Breast epithelium (tissue), 4 donors: ENCODE measurements at regions not wholly inside any gene's neighbourhood (a gene's known extent, or its start where the extent isn't known, plus 50 kb on each side); places are given as distances from the start of the nearest gene placed in this dataset.
"Not testable (repeated sequence)": the region's sequence is repeated elsewhere in the genome, so short reads cannot be mapped to it uniquely, and the experiment has no call there.

Experiments used
- DNase-seq, 2 donors: peaks; one replicate each; pipeline ENCODE4 v3.0.0-alpha.2; 2019; ENCODE audit warnings: low spot score in 2 of 2
- H3K27ac ChIP-seq, 2 donors: fragments of 200-600 bp; sonication (generic) in 1 of 2; one replicate each; pipeline ENCODE4 v1.5.1; 2016 to 2019; ENCODE audit warnings: mild to moderate bottlenecking in 1 of 2
- H3K27me3 ChIP-seq, 2 donors: fragments of 200-600 bp; sonication (generic) in 1 of 2; one replicate each; pipeline versions ENCODE4 v1.5.1 to v1.6.0; 2017 to 2019; ENCODE audit warnings: control low read depth in 1 of 2, mild to moderate bottlenecking in 1 of 2
- H3K36me3 ChIP-seq: fragments of 200-600 bp; one replicate; pipeline ENCODE4 v1.5.1; 2019
- H3K4me1 ChIP-seq, 2 donors: fragments of 200-600 bp; sonication (generic); one replicate each; pipeline ENCODE4 v1.5.1; 2016 to 2019; ENCODE audit warnings: control low read depth in 1 of 2
- H3K4me3 ChIP-seq, 3 donors: fragments of 200-600 bp; sonication (generic); 1 replicate in 2 of 3; 2 replicates in 1 of 3; pipeline ENCODE4 v1.5.1; 2016 to 2019; ENCODE audit warnings: mild to moderate bottlenecking in 3 of 3, moderate library complexity in 2 of 3
- H3K9me3 ChIP-seq, 2 donors: fragments of 200-600 bp; sonication (generic) in 1 of 2; one replicate each; pipeline ENCODE4 v1.5.1; 2016 to 2019; ENCODE audit warnings: control low read depth in 1 of 2
- POLR2A ChIP-seq: fragments of 450-650 bp; IDR thresholded peaks from one replicate; pipeline ENCODE4 v1.6.1; 2016; ENCODE audit warnings: antibody characterized with exemption, mild to moderate bottlenecking, moderate library complexity
- POLR2AphosphoS5 ChIP-seq, 3 donors: sonication (generic); formaldehyde crosslinking; IDR thresholded peaks; one replicate each; pipeline ENCODE4 v1.6.1; 2017; ENCODE audit warnings: antibody characterized with exemption in 3 of 3
- intact Hi-C: fragments of 100-400 bp; cut with DNase I; formaldehyde crosslinking; loops from one replicate; pipeline ENCODE4 v1.15.1; 2023; ENCODE audit warnings: low total_unique reads
- TF ChIP-seq, protein P1 (sequence below), 3 donors: fragments of 450-650 bp; IDR thresholded peaks; one replicate each; pipeline ENCODE4 v1.5.1; 2016 to 2017; ENCODE audit warnings: antibody characterized with exemption in 3 of 3, mild to moderate bottlenecking in 3 of 3, moderate library complexity in 3 of 3

DNA sequence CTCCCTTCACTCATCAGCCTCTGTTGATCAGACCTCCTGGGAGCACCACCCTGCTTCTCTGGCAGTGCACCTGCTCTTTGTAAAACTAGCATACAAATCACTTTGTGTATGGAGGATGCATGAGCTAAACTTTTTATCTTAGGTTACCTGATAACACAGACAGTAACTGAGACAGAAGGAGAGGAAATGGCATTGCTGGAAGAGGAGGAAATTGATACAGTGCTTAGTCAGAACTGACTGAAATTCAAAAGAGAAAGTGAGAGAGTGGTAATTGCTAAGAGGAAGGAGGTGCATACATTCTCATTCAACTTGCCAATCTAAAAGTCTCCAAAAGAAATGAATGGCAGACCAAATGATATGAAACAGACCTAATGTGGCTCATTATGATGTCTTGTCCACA, 1120.7 kb downstream of the GATA3 start:
- no peak for DNase-seq
- no peaks in the 10 kb centered on the region for H3K36me3 ChIP-seq
- H3K4me3 ChIP-seq, result no peak overlapping the region
- TF ChIP-seq POLR2AphosphoS5 (IDR thresholded peaks at IDR 0.05), result no peak
- TF ChIP-seq, protein P1, sequence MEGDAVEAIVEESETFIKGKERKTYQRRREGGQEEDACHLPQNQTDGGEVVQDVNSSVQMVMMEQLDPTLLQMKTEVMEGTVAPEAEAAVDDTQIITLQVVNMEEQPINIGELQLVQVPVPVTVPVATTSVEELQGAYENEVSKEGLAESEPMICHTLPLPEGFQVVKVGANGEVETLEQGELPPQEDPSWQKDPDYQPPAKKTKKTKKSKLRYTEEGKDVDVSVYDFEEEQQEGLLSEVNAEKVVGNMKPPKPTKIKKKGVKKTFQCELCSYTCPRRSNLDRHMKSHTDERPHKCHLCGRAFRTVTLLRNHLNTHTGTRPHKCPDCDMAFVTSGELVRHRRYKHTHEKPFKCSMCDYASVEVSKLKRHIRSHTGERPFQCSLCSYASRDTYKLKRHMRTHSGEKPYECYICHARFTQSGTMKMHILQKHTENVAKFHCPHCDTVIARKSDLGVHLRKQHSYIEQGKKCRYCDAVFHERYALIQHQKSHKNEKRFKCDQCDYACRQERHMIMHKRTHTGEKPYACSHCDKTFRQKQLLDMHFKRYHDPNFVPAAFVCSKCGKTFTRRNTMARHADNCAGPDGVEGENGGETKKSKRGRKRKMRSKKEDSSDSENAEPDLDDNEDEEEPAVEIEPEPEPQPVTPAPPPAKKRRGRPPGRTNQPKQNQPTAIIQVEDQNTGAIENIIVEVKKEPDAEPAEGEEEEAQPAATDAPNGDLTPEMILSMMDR (IDR thresholded peaks at IDR 0.05), result no peak
- TF ChIP-seq POLR2A, result no peak
- no peaks in the 10 kb centered on the region for H3K27me3 ChIP-seq
- peaks cover 0 to 4% of the 10 kb centered on the region in 2 donors for H3K9me3 ChIP-seq
- no peak overlapping the region for H3K27ac ChIP-seq
- intact Hi-C loops, result no loop called here
- no peaks in the 10 kb centered on the region for H3K4me1 ChIP-seq

DNA sequence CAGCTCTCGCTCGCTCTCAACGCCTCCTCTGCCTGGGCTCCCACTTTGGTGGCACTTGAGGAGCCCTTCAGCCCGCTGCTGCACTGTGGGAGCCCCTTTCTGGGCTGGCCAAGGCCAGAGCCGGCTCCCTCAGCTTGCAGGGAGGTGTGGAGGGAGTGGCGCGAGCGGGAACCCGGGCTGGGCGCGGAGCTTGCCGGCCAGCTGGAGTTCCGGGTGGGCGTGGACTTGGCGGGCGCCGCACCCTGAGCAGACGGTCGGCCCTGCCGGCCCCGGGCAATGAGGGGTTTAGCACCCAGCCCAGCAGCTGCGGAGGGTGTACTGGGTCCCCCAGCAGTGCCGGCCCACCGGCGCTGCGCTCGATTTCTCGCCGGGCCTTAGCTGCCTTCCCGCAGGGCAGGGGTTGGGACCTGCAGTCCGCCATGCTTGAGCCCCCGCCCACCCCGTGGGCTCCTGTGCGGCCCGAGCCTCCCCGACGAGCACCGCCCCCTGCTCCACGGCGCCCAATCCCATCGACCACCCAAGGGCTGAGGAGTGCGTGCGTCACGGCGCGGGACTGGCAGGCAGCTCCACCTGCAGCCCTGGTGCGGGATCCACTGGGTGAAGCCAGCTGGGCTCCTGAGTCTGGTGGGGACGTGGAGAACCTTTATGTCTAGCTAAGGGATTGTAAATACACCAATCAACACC, 1128.9 kb downstream of the GATA3 start:
- H3K36me3 ChIP-seq, DNase-seq, H3K4me3 ChIP-seq, H3K4me1 ChIP-seq, H3K9me3 ChIP-seq, H3K27me3 ChIP-seq, H3K27ac ChIP-seq, intact Hi-C loops: not testable (repeated sequence)

DNA sequence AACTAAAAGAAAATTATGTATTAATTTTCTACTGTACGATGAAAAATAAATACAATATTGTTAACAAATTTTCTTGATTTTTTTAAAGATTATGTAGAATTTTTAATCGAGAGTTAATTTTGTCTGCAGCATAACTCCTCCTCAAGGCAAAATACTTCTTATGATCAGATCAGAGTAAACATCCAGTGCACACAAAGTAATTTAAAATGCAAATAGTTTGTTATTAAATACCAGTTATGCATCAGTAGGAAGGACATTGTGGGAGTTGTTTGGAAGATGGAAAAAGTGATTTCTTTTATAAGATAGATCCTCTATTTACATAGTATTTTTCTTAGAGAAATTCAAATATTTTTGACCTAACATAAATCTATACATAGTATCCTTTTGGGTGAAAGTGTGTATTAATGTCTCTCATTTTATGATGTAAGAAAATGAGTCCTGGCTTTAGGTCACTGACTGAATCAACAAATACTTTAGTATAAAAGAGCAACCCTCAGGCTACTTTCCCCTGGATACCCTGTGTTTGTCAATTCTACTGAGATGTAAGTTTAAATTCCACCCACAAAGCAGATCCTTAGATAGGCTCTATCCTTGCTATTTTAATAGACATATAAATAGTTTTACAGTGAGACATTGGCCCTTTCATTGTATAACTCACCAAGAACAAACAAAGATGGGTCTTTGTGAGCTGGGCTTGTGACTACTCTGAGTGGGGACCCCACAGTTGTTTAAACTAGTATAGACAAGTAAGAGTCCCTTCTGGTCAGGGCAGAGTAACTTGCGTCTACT, 1133.7 kb downstream of the GATA3 start:
- Histone ChIP-seq H3K36me3 (no peaks in the 10 kb centered on the region), H3K4me1 (no peaks in the 10 kb centered on the region), H3K9me3 (peaks cover 0 to under 1% of the 10 kb centered on the region in 2 donors), H3K27me3 (no peaks in the 10 kb centered on the region), H3K27ac (no peak overlapping the region), H3K4me3 (no peak overlapping the region)
- intact Hi-C loops, result no loop called here
- TF ChIP-seq POLR2AphosphoS5 (IDR thresholded peaks at IDR 0.05), result no peak
- TF ChIP-seq, protein P1 (IDR thresholded peaks at IDR 0.05), result no peak
- TF ChIP-seq POLR2A, result no peak
- DNase-seq, result no peak

DNA sequence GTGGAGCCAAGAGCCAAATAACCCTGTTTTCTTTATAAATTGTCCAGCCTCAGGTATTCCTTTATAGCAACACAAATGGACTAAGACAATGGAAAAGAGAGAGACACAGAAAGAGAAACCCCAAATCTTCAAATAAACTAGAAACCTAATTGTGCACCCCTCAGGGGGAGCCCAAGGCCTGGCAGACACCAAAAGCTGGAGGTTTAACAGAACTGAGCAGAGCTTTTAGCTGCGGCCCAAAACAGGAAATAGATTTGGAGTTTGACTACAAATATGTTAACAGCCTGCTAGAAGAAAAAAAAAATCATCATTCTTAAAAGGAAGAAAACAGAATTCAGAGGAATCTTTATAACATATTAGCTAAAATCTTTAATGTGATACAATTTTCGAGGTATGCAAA, 1135.0 kb downstream of the GATA3 start:
- DNase-seq, result no peak
- Histone ChIP-seq H3K36me3 (no peaks in the 10 kb centered on the region), H3K27ac (no peak overlapping the region), H3K27me3 (no peaks in the 10 kb centered on the region), H3K4me1 (no peaks in the 10 kb centered on the region), H3K4me3 (no peak overlapping the region), H3K9me3 (no peaks in the 10 kb centered on the region)
- TF ChIP-seq POLR2AphosphoS5 (IDR thresholded peaks at IDR 0.05) (no peak), POLR2A (no peak)
- TF ChIP-seq, protein P1 (IDR thresholded peaks at IDR 0.05), result no peak
- intact Hi-C loops, result no loop called here

DNA sequence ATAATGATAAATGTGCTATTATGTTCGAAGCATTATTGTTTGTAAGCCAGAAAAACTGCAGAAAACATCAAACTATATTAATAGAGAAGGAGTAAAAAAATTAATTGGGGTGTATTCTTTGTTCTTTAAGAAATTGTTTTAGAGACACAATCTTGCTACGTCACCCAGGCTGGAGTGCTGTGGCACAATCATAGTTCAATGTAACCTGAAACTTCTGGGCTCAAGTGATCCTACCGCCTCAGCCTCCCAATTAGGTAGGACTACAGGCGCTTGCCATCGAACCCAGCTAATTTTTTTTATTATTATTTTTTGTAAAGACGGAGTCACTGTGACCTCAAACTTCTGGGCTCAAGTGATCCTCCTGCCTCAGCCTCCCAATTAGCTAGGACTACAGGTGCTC, 1138.6 kb downstream of the GATA3 start:
- Histone ChIP-seq H3K4me3 (no peak overlapping the region), H3K36me3 (no peaks in the 10 kb centered on the region), H3K4me1 (no peaks in the 10 kb centered on the region), H3K27me3 (no peaks in the 10 kb centered on the region), H3K27ac (no peak overlapping the region), H3K9me3 (no peaks in the 10 kb centered on the region)
- intact Hi-C loops, result no loop called here
- no peak for DNase-seq
- TF ChIP-seq, protein P1 (IDR thresholded peaks at IDR 0.05), result no peak
- TF ChIP-seq POLR2A, result no peak
